AG09309 (cell line): ENCODE measurements at regions not wholly inside any gene's neighbourhood (a gene's known extent, or its start where the extent isn't known, plus 50 kb on each side); places are given as distances from the start of the nearest gene placed in this dataset.

Source experiments
- DNase-seq: peaks from one replicate; pipeline ENCODE4 v3.0.0-alpha.2; 2010; ENCODE audit warnings: low read depth
- H3K4me3 ChIP-seq: 2 replicates; pipeline ENCODE4 v1.5.1; 2011; ENCODE audit warnings: mild to moderate bottlenecking, low read depth, low read length, moderate library complexity; ENCODE audit not compliant: control insufficient read depth
- CTCF ChIP-seq: IDR thresholded peaks from 2 replicates; pipeline ENCODE4 v1.5.1; 2011; ENCODE audit warnings: mild to moderate bottlenecking, low read depth, low read length, inconsistent platforms; ENCODE audit not compliant: insufficient read depth, control insufficient read depth; ENCODE audit errors: missing control alignments

- H3K4me3 ChIP-seq, result no peak overlapping the region
- no peak for DNase-seq
- TF ChIP-seq CTCF, result no peak
Measured at GRCh38 chr18:7467708-7468466, 99.2 kb upstream of the PTPRM start.

GRCh38 chr18:7470101-7470500, 97.0 kb upstream of the PTPRM start:
- H3K4me3 ChIP-seq, result no peak overlapping the region
- no peak for DNase-seq
- TF ChIP-seq CTCF, result no peak

- DNase-seq, result no peak
- no peak for TF ChIP-seq CTCF
- no peak overlapping the region for H3K4me3 ChIP-seq
Measured at GRCh38 chr18:7470503-7470902, 96.6 kb upstream of the PTPRM start.

GRCh38 chr18:7476386-7476785, 90.7 kb upstream of the PTPRM start:
- DNase-seq, result no peak
- no peak overlapping the region for H3K4me3 ChIP-seq
- TF ChIP-seq CTCF, result no peak

GRCh38 chr18:7479756-7480155, 87.4 kb upstream of the PTPRM start:
- H3K4me3 ChIP-seq, result no peak overlapping the region
- no peak for DNase-seq
- no peak for TF ChIP-seq CTCF

GRCh38 chr18:7480879-7481278, 86.2 kb upstream of the PTPRM start:
- DNase-seq, result no peak
- TF ChIP-seq CTCF, result no peak
- H3K4me3 ChIP-seq, result no peak overlapping the region
